WTC11 (cell line): ENCODE measurements at regions not wholly inside any gene's neighbourhood (a gene's known extent, or its start where the extent isn't known, plus 50 kb on each side); places are given as distances from the start of the nearest gene placed in this dataset.

Source experiments
- ATAC-seq: fragments of 200-7000 bp; cut with Tn5 transposase; 2 replicates; pipeline ENCODE4 v1.10.0; 2021; ENCODE audit warnings: mild to moderate bottlenecking, moderate library complexity
- CTCF ChIA-PET: fragments of 300-600 bp; sonication (Branson Sonifier 250); formaldehyde crosslinking; loops from one replicate; lab custom pipeline; 2021; ENCODE audit warnings: antibody characterized with exemption; lab: Charles Lee
- POLR2A ChIA-PET: fragments of 350-600 bp; sonication (Branson Sonifier 250); formaldehyde crosslinking; loops from one replicate; lab custom pipeline; 2021; ENCODE audit warnings: antibody characterized with exemption; lab: Charles Lee
- DNase-seq: peaks from one replicate; pipeline ENCODE4 v3.0.0; 2021; ENCODE audit warnings: low spot score
- H3K27ac Mint-ChIP-seq: 2 replicates; pipeline ENCODE4 v1.8.0; 2021; ENCODE audit warnings: mixed read lengths
- H3K27me3 Mint-ChIP-seq: 2 replicates; pipeline ENCODE4 v1.8.0; 2021; ENCODE audit warnings: low read depth, mild to moderate bottlenecking, moderate library complexity, mixed read lengths
- H3K36me3 Mint-ChIP-seq: 2 replicates; pipeline ENCODE4 v1.8.0; 2021; ENCODE audit warnings: mixed read lengths
- H3K4me1 Mint-ChIP-seq: 2 replicates; pipeline ENCODE4 v1.8.0; 2022; ENCODE audit warnings: mixed read lengths
- H3K4me3 Mint-ChIP-seq: 2 replicates; pipeline ENCODE4 v1.8.0; 2021; ENCODE audit warnings: mild to moderate bottlenecking, moderate library complexity, mixed read lengths
- H3K9me3 Mint-ChIP-seq: 2 replicates; pipeline ENCODE4 v1.8.0; 2021; ENCODE audit warnings: mixed read lengths
- ATF6 ChIP-seq: sonication (generic); formaldehyde crosslinking; IDR thresholded peaks from 2 replicates; pipeline ENCODE4 v1.8.1; 2023; ENCODE audit warnings: mild to moderate bottlenecking, missing genetic modification reagents
- CREB1 ChIP-seq: sonication (generic); formaldehyde crosslinking; IDR thresholded peaks from 2 replicates; pipeline ENCODE4 v1.8.0; 2023; ENCODE audit warnings: mild to moderate bottlenecking, missing genetic modification reagents
- CTCF ChIP-seq: fragments of 200-600 bp; IDR thresholded peaks from 2 replicates; pipeline ENCODE4 v1.8.0; 2022; ENCODE audit warnings: antibody characterized with exemption
- FOXP1 ChIP-seq: sonication (generic); formaldehyde crosslinking; IDR thresholded peaks from 2 replicates; pipeline ENCODE4 v1.8.0; 2022; ENCODE audit warnings: missing genetic modification reagents, mild to moderate bottlenecking, moderate library complexity, borderline replicate concordance
- GRHL2 ChIP-seq: fragments of 250-450 bp; sonication (Bioruptor Pico); IDR thresholded peaks from 2 replicates; pipeline ENCODE4 v1.8.0; 2022; ENCODE audit warnings: mild to moderate bottlenecking, moderate library complexity; ENCODE audit not compliant: insufficient replicate concordance, severe bottlenecking
- HMGA2 ChIP-seq: fragments of 250-450 bp; sonication (Bioruptor Pico); IDR thresholded peaks from 2 replicates; pipeline ENCODE4 v1.4.0; 2021; ENCODE audit warnings: mild to moderate bottlenecking, moderate library complexity
- IRF1 ChIP-seq: sonication (generic); formaldehyde crosslinking; IDR thresholded peaks from 2 replicates; pipeline ENCODE4 v1.8.0; 2023; ENCODE audit warnings: missing genetic modification reagents
- JUN ChIP-seq: sonication (generic); formaldehyde crosslinking; IDR thresholded peaks from 2 replicates; pipeline ENCODE4 v1.8.0; 2023; ENCODE audit warnings: mild to moderate bottlenecking, missing genetic modification reagents
- USF1 ChIP-seq: sonication (generic); formaldehyde crosslinking; IDR thresholded peaks from 2 replicates; pipeline ENCODE4 v1.8.0; 2022; ENCODE audit warnings: mild to moderate bottlenecking, missing genetic modification reagents
- ZBTB21 ChIP-seq: sonication (generic); formaldehyde crosslinking; IDR thresholded peaks from 2 replicates; pipeline ENCODE4 v1.8.1; 2023; ENCODE audit warnings: mild to moderate bottlenecking, missing genetic modification reagents, borderline replicate concordance
- ZNF121 ChIP-seq: sonication (generic); formaldehyde crosslinking; IDR thresholded peaks from 2 replicates; pipeline ENCODE4 v1.8.0; 2023; ENCODE audit warnings: missing genetic modification reagents
- ZNF281 ChIP-seq: sonication (generic); formaldehyde crosslinking; IDR thresholded peaks from 2 replicates; pipeline ENCODE4 v1.8.0; 2023; ENCODE audit warnings: mild to moderate bottlenecking, missing genetic modification reagents
- ZNF396 ChIP-seq: fragments of 250-450 bp; sonication (Bioruptor Pico); IDR thresholded peaks from 2 replicates; pipeline ENCODE4 v1.8.0; 2021; ENCODE audit warnings: mild to moderate bottlenecking, moderate library complexity, borderline replicate concordance
- ZNF416 ChIP-seq: fragments of 250-450 bp; sonication (Bioruptor Pico); IDR thresholded peaks from 2 replicates; pipeline ENCODE4 v1.9.0; 2021; ENCODE audit warnings: mild to moderate bottlenecking, inconsistent platforms
- ZNF671 ChIP-seq: fragments of 250-450 bp; sonication (Bioruptor Pico); IDR thresholded peaks from 2 replicates; pipeline ENCODE4 v1.8.0; 2021; ENCODE audit warnings: mild to moderate bottlenecking
- TF ChIP-seq, protein P1 (sequence below): fragments of 250-450 bp; sonication (Bioruptor Pico); IDR thresholded peaks from 2 replicates; pipeline ENCODE4 v1.9.0; 2021; ENCODE audit warnings: mild to moderate bottlenecking
- TF ChIP-seq, protein P2 (sequence below): sonication (generic); formaldehyde crosslinking; IDR thresholded peaks from 2 replicates; pipeline ENCODE4 v1.8.1; 2022; ENCODE audit warnings: mild to moderate bottlenecking, missing genetic modification reagents, moderate library complexity, borderline replicate concordance
- TF ChIP-seq, protein P3 (sequence below): sonication (generic); formaldehyde crosslinking; IDR thresholded peaks from 2 replicates; pipeline ENCODE4 v1.8.1; 2022; ENCODE audit warnings: mild to moderate bottlenecking, moderate library complexity, missing genetic modification reagents
- TF ChIP-seq, protein P4 (sequence below): sonication (generic); formaldehyde crosslinking; IDR thresholded peaks from 2 replicates; pipeline ENCODE4 v1.8.1; 2023; ENCODE audit warnings: mild to moderate bottlenecking, missing genetic modification reagents, borderline replicate concordance

GRCh38 chr19:30277941-30278881 is 94.0 kb upstream of the ZNF536 start:
- H3K4me1 Mint-ChIP-seq, result peaks cover 45% of the 10 kb centered on the region
- DNase-seq (no peak), ATAC-seq (no peak)
- H3K4me3 Mint-ChIP-seq, result no peak overlapping the region
- ChIA-PET CTCF (no interaction called here), POLR2A (no interaction called here)
- H3K36me3 Mint-ChIP-seq, result peaks cover 5% of the 10 kb centered on the region
- peaks cover 10% of the 10 kb centered on the region for H3K9me3 Mint-ChIP-seq
- H3K27ac Mint-ChIP-seq, result no peak overlapping the region
- peaks cover 2% of the 10 kb centered on the region; the same call in 1 of the 2 replicates for H3K27me3 Mint-ChIP-seq
- TF ChIP-seq, protein P1, sequence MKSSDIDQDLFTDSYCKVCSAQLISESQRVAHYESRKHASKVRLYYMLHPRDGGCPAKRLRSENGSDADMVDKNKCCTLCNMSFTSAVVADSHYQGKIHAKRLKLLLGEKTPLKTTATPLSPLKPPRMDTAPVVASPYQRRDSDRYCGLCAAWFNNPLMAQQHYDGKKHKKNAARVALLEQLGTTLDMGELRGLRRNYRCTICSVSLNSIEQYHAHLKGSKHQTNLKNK, result no peak
- TF ChIP-seq, protein P2, sequence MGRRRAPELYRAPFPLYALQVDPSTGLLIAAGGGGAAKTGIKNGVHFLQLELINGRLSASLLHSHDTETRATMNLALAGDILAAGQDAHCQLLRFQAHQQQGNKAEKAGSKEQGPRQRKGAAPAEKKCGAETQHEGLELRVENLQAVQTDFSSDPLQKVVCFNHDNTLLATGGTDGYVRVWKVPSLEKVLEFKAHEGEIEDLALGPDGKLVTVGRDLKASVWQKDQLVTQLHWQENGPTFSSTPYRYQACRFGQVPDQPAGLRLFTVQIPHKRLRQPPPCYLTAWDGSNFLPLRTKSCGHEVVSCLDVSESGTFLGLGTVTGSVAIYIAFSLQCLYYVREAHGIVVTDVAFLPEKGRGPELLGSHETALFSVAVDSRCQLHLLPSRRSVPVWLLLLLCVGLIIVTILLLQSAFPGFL (CRISPR knock-in tag), result no peak
- TF ChIP-seq HMGA2 (CRISPR knock-in tag) (no peak), ZNF416 (CRISPR knock-in tag) (no peak), ATF6 (CRISPR knock-in tag) (no peak), IRF1 (CRISPR knock-in tag) (no peak), ZNF671 (no peak), ZNF396 (no peak), CTCF (no peak), JUN (CRISPR knock-in tag) (no peak), ZNF121 (CRISPR knock-in tag) (no peak), USF1 (CRISPR knock-in tag) (no peak), CREB1 (CRISPR knock-in tag) (no peak), ZBTB21 (no peak), FOXP1 (no peak), ZNF281 (CRISPR knock-in tag) (no peak), GRHL2 (no peak)
- TF ChIP-seq, protein P3, sequence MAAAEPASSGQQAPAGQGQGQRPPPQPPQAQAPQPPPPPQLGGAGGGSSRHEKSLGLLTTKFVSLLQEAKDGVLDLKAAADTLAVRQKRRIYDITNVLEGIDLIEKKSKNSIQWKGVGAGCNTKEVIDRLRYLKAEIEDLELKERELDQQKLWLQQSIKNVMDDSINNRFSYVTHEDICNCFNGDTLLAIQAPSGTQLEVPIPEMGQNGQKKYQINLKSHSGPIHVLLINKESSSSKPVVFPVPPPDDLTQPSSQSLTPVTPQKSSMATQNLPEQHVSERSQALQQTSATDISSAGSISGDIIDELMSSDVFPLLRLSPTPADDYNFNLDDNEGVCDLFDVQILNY (CRISPR knock-in tag), result no peak
- TF ChIP-seq, protein P4, sequence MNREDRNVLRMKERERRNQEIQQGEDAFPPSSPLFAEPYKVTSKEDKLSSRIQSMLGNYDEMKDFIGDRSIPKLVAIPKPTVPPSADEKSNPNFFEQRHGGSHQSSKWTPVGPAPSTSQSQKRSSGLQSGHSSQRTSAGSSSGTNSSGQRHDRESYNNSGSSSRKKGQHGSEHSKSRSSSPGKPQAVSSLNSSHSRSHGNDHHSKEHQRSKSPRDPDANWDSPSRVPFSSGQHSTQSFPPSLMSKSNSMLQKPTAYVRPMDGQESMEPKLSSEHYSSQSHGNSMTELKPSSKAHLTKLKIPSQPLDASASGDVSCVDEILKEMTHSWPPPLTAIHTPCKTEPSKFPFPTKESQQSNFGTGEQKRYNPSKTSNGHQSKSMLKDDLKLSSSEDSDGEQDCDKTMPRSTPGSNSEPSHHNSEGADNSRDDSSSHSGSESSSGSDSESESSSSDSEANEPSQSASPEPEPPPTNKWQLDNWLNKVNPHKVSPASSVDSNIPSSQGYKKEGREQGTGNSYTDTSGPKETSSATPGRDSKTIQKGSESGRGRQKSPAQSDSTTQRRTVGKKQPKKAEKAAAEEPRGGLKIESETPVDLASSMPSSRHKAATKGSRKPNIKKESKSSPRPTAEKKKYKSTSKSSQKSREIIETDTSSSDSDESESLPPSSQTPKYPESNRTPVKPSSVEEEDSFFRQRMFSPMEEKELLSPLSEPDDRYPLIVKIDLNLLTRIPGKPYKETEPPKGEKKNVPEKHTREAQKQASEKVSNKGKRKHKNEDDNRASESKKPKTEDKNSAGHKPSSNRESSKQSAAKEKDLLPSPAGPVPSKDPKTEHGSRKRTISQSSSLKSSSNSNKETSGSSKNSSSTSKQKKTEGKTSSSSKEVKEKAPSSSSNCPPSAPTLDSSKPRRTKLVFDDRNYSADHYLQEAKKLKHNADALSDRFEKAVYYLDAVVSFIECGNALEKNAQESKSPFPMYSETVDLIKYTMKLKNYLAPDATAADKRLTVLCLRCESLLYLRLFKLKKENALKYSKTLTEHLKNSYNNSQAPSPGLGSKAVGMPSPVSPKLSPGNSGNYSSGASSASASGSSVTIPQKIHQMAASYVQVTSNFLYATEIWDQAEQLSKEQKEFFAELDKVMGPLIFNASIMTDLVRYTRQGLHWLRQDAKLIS (CRISPR knock-in tag), result no peak
